ENCODE measurements at regions not wholly inside any gene's neighbourhood (a gene's known extent, or its start where the extent isn't known, plus 50 kb on each side); places are given as distances from the start of the nearest gene placed in this dataset.

- no peak for DNase-seq (ENCODE audit: low spot score in 2 of 2)
- Histone ChIP-seq H3K4me1 (no peaks in the 10 kb centered on the region), H3K36me3 (no peaks in the 10 kb centered on the region), H3K9me3 (no peaks in the 10 kb centered on the region), H3K4me3 (no peak overlapping the region), H3K27ac (no peak overlapping the region), H3K27me3 (no peaks in the 10 kb centered on the region)
- no peak for TF ChIP-seq CTCF (IDR thresholded peaks at IDR 0.05)
- intact Hi-C loops (cut with DNase I): loop anchor here (1.0 kb wide), 1 partner anchor 574 kb away; no protein-coding TSS in a partner anchor
These were observed 517.5 kb upstream of the SPHKAP start for GRCh38 chr2:228698963-228699362.

- TF ChIP-seq CTCF (IDR thresholded peaks at IDR 0.05): no peak
- no peaks in the 10 kb centered on the region for H3K27me3 ChIP-seq
- no peak for DNase-seq (ENCODE audit: low spot score in 2 of 2)
- intact Hi-C loops (cut with DNase I): no loop called here
- H3K4me3 ChIP-seq: no peak overlapping the region
- H3K36me3 ChIP-seq: no peaks in the 10 kb centered on the region
- H3K9me3 ChIP-seq: no peaks in the 10 kb centered on the region
- no peak overlapping the region for H3K27ac ChIP-seq
- H3K4me1 ChIP-seq: no peaks in the 10 kb centered on the region
These were observed 516.0 kb upstream of the SPHKAP start for GRCh38 chr2:228697456-228697855.

- Histone ChIP-seq H3K4me1 (no peaks in the 10 kb centered on the region), H3K36me3 (no peaks in the 10 kb centered on the region), H3K27ac (no peak overlapping the region), H3K9me3 (no peaks in the 10 kb centered on the region), H3K4me3 (no peak overlapping the region), H3K27me3 (no peaks in the 10 kb centered on the region)
- intact Hi-C loops (cut with DNase I): no loop called here
- TF ChIP-seq CTCF (IDR thresholded peaks at IDR 0.05): no peak
- no peak for DNase-seq (ENCODE audit: low spot score in 2 of 2)
These were observed 509.2 kb upstream of the SPHKAP start for GRCh38 chr2:228690681-228691080.

GRCh38 chr2:228689053-228689452 lies 507.6 kb upstream of the SPHKAP start:
- intact Hi-C loops (cut with DNase I): loop anchor here (5.0 kb wide), 1 partner anchor 898 kb away; no protein-coding TSS in a partner anchor
- Histone ChIP-seq H3K4me3 (no peak overlapping the region), H3K4me1 (no peaks in the 10 kb centered on the region), H3K36me3 (no peaks in the 10 kb centered on the region), H3K27me3 (no peaks in the 10 kb centered on the region), H3K27ac (no peak overlapping the region), H3K9me3 (no peaks in the 10 kb centered on the region)
- peak in 2 of 3 experiments; percentile 10 to 22 for TF ChIP-seq CTCF (IDR thresholded peaks at IDR 0.05)
- no peak for DNase-seq (ENCODE audit: low spot score in 2 of 2)

GRCh38 chr2:228688007-228688645 lies 506.6 kb upstream of the SPHKAP start:
- TF ChIP-seq CTCF (IDR thresholded peaks at IDR 0.05): no peak
- no peaks in the 10 kb centered on the region for H3K27me3 ChIP-seq
- no peaks in the 10 kb centered on the region for H3K36me3 ChIP-seq
- intact Hi-C loops (cut with DNase I): loop anchor here (5.0 kb wide), 1 partner anchor 899 kb away; no protein-coding TSS in a partner anchor
- no peaks in the 10 kb centered on the region for H3K9me3 ChIP-seq
- no peak for DNase-seq (ENCODE audit: low spot score in 2 of 2)
- H3K4me1 ChIP-seq: no peaks in the 10 kb centered on the region
- no peak overlapping the region for H3K4me3 ChIP-seq
- H3K27ac ChIP-seq: no peak overlapping the region

All from ascending aorta (tissue), 2 donors.